Rectal smooth muscle tissue (tissue), 1 donor: ENCODE measurements at regions not wholly inside any gene's neighbourhood (a gene's known extent, or its start where the extent isn't known, plus 50 kb on each side); places are given as distances from the start of the nearest gene placed in this dataset.

Source experiments
- H3K27ac ChIP-seq: one replicate; pipeline ENCODE4 v1.7.0; 2013; ENCODE audit warnings: low read depth, low read length, inconsistent platforms
- H3K27me3 ChIP-seq: one replicate; pipeline ENCODE4 v1.7.0; 2013; ENCODE audit warnings: low read length; ENCODE audit not compliant: control insufficient read depth, insufficient read depth
- H3K36me3 ChIP-seq: one replicate; pipeline ENCODE4 v1.7.0; 2013; ENCODE audit warnings: low read length; ENCODE audit not compliant: control insufficient read depth, insufficient read depth
- H3K4me1 ChIP-seq: one replicate; pipeline ENCODE4 v1.7.0; 2013; ENCODE audit warnings: low read length; ENCODE audit not compliant: control insufficient read depth, insufficient read depth
- H3K4me3 ChIP-seq: one replicate; pipeline ENCODE4 v1.7.0; 2013; ENCODE audit warnings: low read length
- H3K9ac ChIP-seq: one replicate; pipeline ENCODE4 v1.7.0; 2013; ENCODE audit warnings: low read length

GRCh38 chr2:236974148-236974547 lies 111.5 kb upstream of the COPS8 start:
- Histone ChIP-seq H3K27me3 (no peaks in the 10 kb centered on the region), H3K4me1 (no peaks in the 10 kb centered on the region), H3K27ac (no peak overlapping the region), H3K9ac (no peak overlapping the region), H3K36me3 (no peaks in the 10 kb centered on the region), H3K4me3 (no peak overlapping the region)

- Histone ChIP-seq H3K27me3 (no peaks in the 10 kb centered on the region), H3K4me1 (no peaks in the 10 kb centered on the region), H3K9ac (no peak overlapping the region), H3K4me3 (no peak overlapping the region), H3K36me3 (no peaks in the 10 kb centered on the region), H3K27ac (no peak overlapping the region)
Measured at GRCh38 chr2:236974752-236975151, 110.9 kb upstream of the COPS8 start.

GRCh38 chr2:236975766-236976165 lies 109.9 kb upstream of the COPS8 start:
- Histone ChIP-seq H3K9ac (no peak overlapping the region), H3K27me3 (no peaks in the 10 kb centered on the region), H3K27ac (no peak overlapping the region), H3K4me3 (no peak overlapping the region), H3K36me3 (no peaks in the 10 kb centered on the region), H3K4me1 (no peaks in the 10 kb centered on the region)

GRCh38 chr2:236976266-236977062 lies 109.2 kb upstream of the COPS8 start:
- Histone ChIP-seq H3K27me3 (no peaks in the 10 kb centered on the region), H3K27ac (no peak overlapping the region), H3K36me3 (no peaks in the 10 kb centered on the region), H3K4me3 (no peak overlapping the region), H3K9ac (no peak overlapping the region), H3K4me1 (no peaks in the 10 kb centered on the region)

- H3K27me3 ChIP-seq = no peaks in the 10 kb centered on the region
- no peaks in the 10 kb centered on the region for H3K4me1 ChIP-seq
- H3K36me3 ChIP-seq = no peaks in the 10 kb centered on the region
- no peak overlapping the region for H3K27ac ChIP-seq
- H3K4me3 ChIP-seq = no peak overlapping the region
- no peak overlapping the region for H3K9ac ChIP-seq
Measured at GRCh38 chr2:236977063-236977851, 108.4 kb upstream of the COPS8 start.

- Histone ChIP-seq H3K9ac (no peak overlapping the region), H3K27me3 (no peaks in the 10 kb centered on the region), H3K4me3 (no peak overlapping the region), H3K27ac (no peak overlapping the region), H3K4me1 (no peaks in the 10 kb centered on the region), H3K36me3 (no peaks in the 10 kb centered on the region)
Measured at GRCh38 chr2:236977852-236978398, 107.8 kb upstream of the COPS8 start.

- Histone ChIP-seq H3K4me1 (no peaks in the 10 kb centered on the region), H3K4me3 (no peak overlapping the region), H3K36me3 (no peaks in the 10 kb centered on the region), H3K27me3 (no peaks in the 10 kb centered on the region), H3K9ac (no peak overlapping the region), H3K27ac (no peak overlapping the region)
Measured at GRCh38 chr2:236979664-236980063, 106.0 kb upstream of the COPS8 start.

- H3K4me1 ChIP-seq = no peaks in the 10 kb centered on the region
- H3K9ac ChIP-seq = no peak overlapping the region
- H3K36me3 ChIP-seq = no peaks in the 10 kb centered on the region
- no peak overlapping the region for H3K27ac ChIP-seq
- no peaks in the 10 kb centered on the region for H3K27me3 ChIP-seq
- no peak overlapping the region for H3K4me3 ChIP-seq
Measured at GRCh38 chr2:236980961-236981360, 104.7 kb upstream of the COPS8 start.

GRCh38 chr2:236981701-236982485 lies 103.8 kb upstream of the COPS8 start:
- no peaks in the 10 kb centered on the region for H3K36me3 ChIP-seq
- no peaks in the 10 kb centered on the region for H3K4me1 ChIP-seq
- H3K4me3 ChIP-seq = no peak overlapping the region
- H3K27me3 ChIP-seq = no peaks in the 10 kb centered on the region
- no peak overlapping the region for H3K27ac ChIP-seq
- H3K9ac ChIP-seq = no peak overlapping the region

GRCh38 chr2:236982693-236983455 lies 102.8 kb upstream of the COPS8 start:
- Histone ChIP-seq H3K27ac (no peak overlapping the region), H3K4me1 (no peaks in the 10 kb centered on the region), H3K9ac (no peak overlapping the region), H3K36me3 (no peaks in the 10 kb centered on the region), H3K4me3 (no peak overlapping the region), H3K27me3 (no peaks in the 10 kb centered on the region)

- Histone ChIP-seq H3K27ac (no peak overlapping the region), H3K36me3 (no peaks in the 10 kb centered on the region), H3K4me1 (peaks cover 2% of the 10 kb centered on the region), H3K9ac (no peak overlapping the region), H3K4me3 (no peak overlapping the region), H3K27me3 (no peaks in the 10 kb centered on the region)
Measured at GRCh38 chr2:236984046-236984445, 101.6 kb upstream of the COPS8 start.
